ENCODE measurements at regions not wholly inside any gene's neighbourhood (a gene's known extent, or its start where the extent isn't known, plus 50 kb on each side); places are given as distances from the start of the nearest gene placed in this dataset.
"Not testable (repeated sequence)": the region's sequence is repeated elsewhere in the genome, so short reads cannot be mapped to it uniquely, and the experiment has no call there.

- DNase-seq = no peak
These were observed 103.3 kb downstream of the DIRAS3 start for GRCh38 chr1:67947114-67947513.

- peak; percentile 47 for DNase-seq
These were observed 104.6 kb downstream of the DIRAS3 start for GRCh38 chr1:67945733-67946374.

- peak; percentile 26 for DNase-seq
These were observed 108.2 kb downstream of the DIRAS3 start for GRCh38 chr1:67942274-67942673.

GRCh38 chr1:67941746-67942145 is 108.5 kb upstream of the GNG12 start:
- no peak for DNase-seq

GRCh38 chr1:67941155-67941554 is 107.9 kb upstream of the GNG12 start:
- DNase-seq = no peak

- no peak for DNase-seq
These were observed 106.7 kb upstream of the GNG12 start for GRCh38 chr1:67939942-67940341.

GRCh38 chr1:67939186-67939743 is 106.0 kb upstream of the GNG12 start:
- DNase-seq = no peak

GRCh38 chr1:67937651-67938050 is 104.4 kb upstream of the GNG12 start:
- DNase-seq = no peak

GRCh38 chr1:67937010-67937409 is 103.7 kb upstream of the GNG12 start:
- DNase-seq = no peak

- DNase-seq = no peak
These were observed 102.3 kb upstream of the GNG12 start for GRCh38 chr1:67935560-67935959.

GRCh38 chr1:67931198-67931597 is 97.9 kb upstream of the GNG12 start:
- DNase-seq = no peak

- DNase-seq = no peak
These were observed 89.8 kb upstream of the GNG12 start for GRCh38 chr1:67923074-67923473.

GRCh38 chr1:67921725-67922489 is 88.6 kb upstream of the GNG12 start:
- DNase-seq = peak; percentile 12

GRCh38 chr1:67919274-67920072 is 86.2 kb upstream of the GNG12 start:
- no peak for DNase-seq

GRCh38 chr1:67918067-67918466 is 84.8 kb upstream of the GNG12 start:
- DNase-seq = no peak

- no peak for DNase-seq
These were observed 83.7 kb upstream of the GNG12 start for GRCh38 chr1:67917006-67917405.

GRCh38 chr1:67916140-67916886 is 83.0 kb upstream of the GNG12 start:
- DNase-seq = no peak

GRCh38 chr1:67909776-67910175 is 76.5 kb upstream of the GNG12 start:
- no peak for DNase-seq

- peak; percentile 43 for DNase-seq
These were observed 75.1 kb upstream of the GNG12 start for GRCh38 chr1:67908250-67908936.

- DNase-seq = not testable (repeated sequence)
These were observed 74.2 kb upstream of the GNG12 start for GRCh38 chr1:67907467-67907866.

GRCh38 chr1:67906015-67906414 is 72.7 kb upstream of the GNG12 start:
- not testable (repeated sequence) for DNase-seq

Measured in fibroblast of skin of right biceps (primary cell).